ENCODE measurements at regions not wholly inside any gene's neighbourhood (a gene's known extent, or its start where the extent isn't known, plus 50 kb on each side); places are given as distances from the start of the nearest gene placed in this dataset.

DNA sequence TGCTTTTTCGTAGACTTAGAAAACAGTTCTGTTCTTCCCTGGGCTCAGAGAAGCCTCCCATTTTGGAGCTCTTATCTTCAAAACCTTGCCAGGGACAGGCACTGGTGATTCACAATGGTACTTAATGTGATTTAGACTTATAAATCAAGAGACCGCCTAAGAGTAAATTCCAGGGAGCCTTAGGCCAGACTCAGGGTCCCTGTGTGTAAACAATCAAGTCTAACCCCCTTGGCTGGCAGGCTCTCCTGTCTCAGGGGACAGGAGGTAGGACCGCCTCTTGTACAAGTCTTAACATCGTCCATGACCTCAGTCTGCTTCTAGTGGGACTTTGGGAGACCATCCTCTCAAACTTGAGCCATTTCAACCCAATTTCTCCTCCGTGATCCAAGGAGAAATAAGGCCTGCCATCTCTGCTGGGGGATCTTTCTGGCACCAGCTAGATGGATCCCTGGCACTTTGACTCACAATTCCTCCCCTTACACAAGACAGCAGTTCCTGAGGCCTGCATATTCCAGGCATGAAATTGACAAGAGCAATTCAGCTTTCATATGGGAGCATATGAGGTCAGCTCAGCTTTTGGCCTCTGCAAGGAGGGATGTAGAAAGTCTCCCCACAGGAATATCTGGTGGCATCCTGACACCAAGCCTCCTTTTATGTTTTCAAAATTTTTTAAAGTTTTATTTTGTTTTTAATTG lies 487.0 kb downstream of the TNS1 start:
- H3K27ac Mint-ChIP-seq, result no peak overlapping the region
- H3K27me3 Mint-ChIP-seq (ENCODE audit: low read depth in 3 of 3), result peaks cover 0 to 3% (median 3%) of the 10 kb centered on the region in 3 donors
- no peak for DNase-seq
- H3K36me3 Mint-ChIP-seq, result no peaks in the 10 kb centered on the region
- no peak overlapping the region for H3K4me3 Mint-ChIP-seq
- no peaks in the 10 kb centered on the region for H3K9me3 Mint-ChIP-seq
- H3K4me1 Mint-ChIP-seq, result no peaks in the 10 kb centered on the region

DNA sequence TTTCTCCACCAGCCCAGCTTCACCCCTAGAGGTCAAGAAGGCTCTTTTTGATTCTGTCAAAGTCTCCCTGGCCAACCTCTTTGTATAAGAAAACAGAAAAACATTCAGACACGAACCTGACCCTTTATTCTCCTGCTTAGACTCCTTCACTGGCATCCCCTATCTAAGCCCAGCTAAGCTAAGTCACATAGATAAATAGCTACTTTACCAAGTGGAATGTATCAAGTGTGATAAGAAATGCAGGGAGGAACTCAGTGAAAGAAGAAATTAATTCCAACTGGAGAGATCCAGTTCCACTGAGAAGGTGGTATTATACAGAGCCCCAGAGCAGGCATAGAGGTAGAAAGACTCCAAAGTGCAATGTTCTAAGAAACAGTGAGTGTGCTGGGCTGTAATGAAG lies 489.5 kb downstream of the TNS1 start:
- Mint-ChIP-seq H3K36me3 (no peaks in the 10 kb centered on the region), H3K4me1 (no peaks in the 10 kb centered on the region), H3K9me3 (no peaks in the 10 kb centered on the region), H3K27me3 (ENCODE audit: low read depth in 3 of 3) (peaks cover 0 to 6% (median 3%) of the 10 kb centered on the region in 3 donors), H3K27ac (no peak overlapping the region), H3K4me3 (no peak overlapping the region)
- no peak for DNase-seq

DNA sequence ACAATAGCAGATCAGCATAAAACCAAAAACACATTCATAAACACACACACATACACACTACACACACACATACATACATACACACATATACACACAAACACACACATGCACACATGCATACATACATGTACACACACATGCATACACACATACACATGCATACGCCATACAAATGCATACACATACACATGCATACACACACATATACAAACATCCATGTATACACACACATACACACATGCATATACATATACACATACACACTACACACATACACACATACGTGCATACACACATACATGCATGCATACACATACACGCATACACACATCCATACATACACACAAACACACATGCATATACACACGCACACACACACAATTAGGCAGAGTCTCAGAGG lies 490.1 kb downstream of the TNS1 start:
- Mint-ChIP-seq H3K9me3 (no peaks in the 10 kb centered on the region), H3K27me3 (ENCODE audit: low read depth in 3 of 3) (peaks cover 0 to 6% (median under 1%) of the 10 kb centered on the region in 3 donors), H3K4me3 (no peak overlapping the region), H3K4me1 (no peaks in the 10 kb centered on the region), H3K36me3 (no peaks in the 10 kb centered on the region), H3K27ac (no peak overlapping the region)
- DNase-seq, result no peak

DNA sequence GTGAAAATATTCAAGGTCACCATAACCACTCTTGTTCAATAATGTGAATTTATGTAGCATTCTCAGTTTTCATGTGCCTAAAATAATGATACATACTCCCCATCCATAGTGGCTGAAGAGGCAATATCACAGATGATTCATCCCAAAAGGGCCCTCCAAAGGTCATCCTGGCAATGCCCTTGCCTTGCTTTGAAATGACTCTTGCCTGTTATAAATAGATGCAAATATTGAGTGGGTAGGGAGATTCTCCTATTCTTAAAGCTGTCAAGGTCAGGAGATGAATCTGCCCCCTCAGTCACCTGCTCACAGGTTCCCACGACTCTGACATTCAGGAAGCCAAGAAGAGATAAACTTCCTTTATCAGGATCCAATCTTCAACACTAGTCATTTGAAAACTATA lies 490.5 kb downstream of the TNS1 start:
- peaks cover 0 to 6% (median 0%) of the 10 kb centered on the region in 3 donors for H3K27me3 Mint-ChIP-seq (ENCODE audit: low read depth in 3 of 3)
- no peaks in the 10 kb centered on the region for H3K4me1 Mint-ChIP-seq
- no peaks in the 10 kb centered on the region for H3K36me3 Mint-ChIP-seq
- no peaks in the 10 kb centered on the region for H3K9me3 Mint-ChIP-seq
- DNase-seq, result no peak
- H3K27ac Mint-ChIP-seq, result no peak overlapping the region
- no peak overlapping the region for H3K4me3 Mint-ChIP-seq

DNA sequence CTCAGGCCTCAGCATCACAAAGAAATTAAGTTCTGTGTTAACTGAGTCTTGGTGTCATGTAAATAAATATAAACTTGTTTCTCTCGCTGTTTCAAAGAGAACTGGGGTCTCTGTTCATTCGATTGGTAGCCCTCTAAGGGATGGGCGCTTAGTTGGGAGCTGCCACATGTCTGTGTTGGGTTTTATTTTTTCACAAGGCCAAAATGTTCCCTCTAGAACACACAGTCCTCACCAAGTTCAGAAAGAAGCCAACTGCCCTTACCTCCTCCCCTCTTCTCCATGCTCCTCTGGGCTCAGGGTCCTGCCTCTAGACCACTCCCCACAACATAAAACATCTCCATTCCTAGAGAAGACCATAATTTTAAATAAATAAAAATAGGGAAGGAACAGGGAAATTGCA lies 490.9 kb downstream of the TNS1 start:
- Mint-ChIP-seq H3K9me3 (no peaks in the 10 kb centered on the region), H3K27ac (no peak overlapping the region), H3K4me3 (no peak overlapping the region), H3K4me1 (no peaks in the 10 kb centered on the region), H3K27me3 (ENCODE audit: low read depth in 3 of 3) (peaks cover 0 to 6% (median 0%) of the 10 kb centered on the region in 3 donors), H3K36me3 (no peaks in the 10 kb centered on the region)
- DNase-seq, result no peak

DNA sequence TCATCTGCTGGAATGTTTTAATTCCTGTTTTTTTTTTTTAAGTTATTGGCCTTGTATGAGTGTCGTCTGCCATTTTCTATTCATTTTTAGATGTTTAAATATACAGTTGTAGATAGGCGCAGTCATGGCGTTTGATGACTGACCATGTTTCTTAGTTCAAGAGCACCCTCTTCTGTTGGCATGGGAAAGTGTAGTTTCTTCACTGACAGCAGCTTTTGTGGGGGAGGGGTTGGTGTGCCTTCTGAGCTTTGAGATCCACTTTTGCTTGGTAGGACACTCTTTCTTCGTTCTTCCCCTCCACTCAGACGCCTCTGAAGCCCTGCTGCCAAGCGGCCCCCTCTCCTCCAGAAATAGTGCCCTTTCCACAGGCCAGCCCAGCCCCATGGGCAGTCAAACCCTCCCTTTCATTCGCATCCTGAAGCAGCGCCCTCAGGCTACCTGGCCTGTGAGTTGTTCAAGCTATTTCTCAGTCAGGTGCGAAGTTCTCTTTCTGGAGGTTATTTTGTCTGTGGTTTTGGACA lies 492.0 kb downstream of the TNS1 start:
- H3K27ac Mint-ChIP-seq, result no peak overlapping the region
- H3K9me3 Mint-ChIP-seq, result no peaks in the 10 kb centered on the region
- H3K4me3 Mint-ChIP-seq, result no peak overlapping the region
- DNase-seq, result peak; percentile 22 to 56 (median 38)
- peaks cover 0 to 6% (median 0%) of the 10 kb centered on the region in 3 donors for H3K27me3 Mint-ChIP-seq (ENCODE audit: low read depth in 3 of 3)
- H3K4me1 Mint-ChIP-seq, result no peaks in the 10 kb centered on the region
- no peaks in the 10 kb centered on the region for H3K36me3 Mint-ChIP-seq

DNA sequence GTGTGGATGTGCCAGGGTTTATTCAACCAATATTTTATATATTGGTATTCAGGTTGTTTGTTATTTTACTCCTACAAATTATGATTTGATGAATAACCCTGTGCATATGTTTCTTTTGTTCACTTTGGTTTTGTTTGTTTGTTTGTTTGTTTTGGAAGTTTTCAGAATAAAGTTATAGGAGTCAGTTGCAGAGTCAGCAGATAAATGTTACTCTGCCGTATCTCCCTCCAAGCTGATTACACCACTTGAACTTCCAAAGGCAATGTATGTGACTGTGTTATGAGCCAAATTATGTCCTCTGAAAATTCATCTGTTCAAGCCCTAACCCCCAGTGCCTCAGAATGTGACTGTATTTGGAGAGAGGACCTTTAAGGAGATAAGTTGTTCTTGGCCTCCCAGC lies 497.5 kb downstream of the TNS1 start:
- Mint-ChIP-seq H3K4me3 (no peak overlapping the region), H3K27ac (no peak overlapping the region), H3K9me3 (no peaks in the 10 kb centered on the region), H3K36me3 (no peaks in the 10 kb centered on the region), H3K27me3 (ENCODE audit: low read depth in 3 of 3) (peaks cover 2 to 8% (median 4%) of the 10 kb centered on the region in 3 donors), H3K4me1 (no peaks in the 10 kb centered on the region)
- DNase-seq, result no peak

DNA sequence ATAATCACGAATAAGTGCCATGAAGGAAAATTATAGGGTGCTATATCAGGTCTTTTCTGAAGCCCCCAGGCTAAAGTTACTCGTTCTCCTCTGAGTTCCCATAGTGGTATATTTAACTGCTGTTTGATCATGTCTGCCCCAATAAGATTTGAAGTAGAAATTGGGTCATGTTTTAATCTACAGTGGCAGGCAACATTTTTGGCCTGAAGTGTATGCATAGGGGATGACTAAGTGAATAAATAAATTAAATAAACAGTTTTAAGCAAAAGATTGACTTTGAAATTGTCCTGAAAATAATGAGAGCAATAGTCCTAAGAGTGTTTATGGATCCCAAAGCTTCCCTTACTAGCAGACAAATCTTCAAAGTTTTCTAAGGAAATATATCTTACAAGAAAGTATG lies 500.9 kb downstream of the TNS1 start:
- Mint-ChIP-seq H3K27me3 (ENCODE audit: low read depth in 3 of 3) (peaks cover 2 to 8% (median 4%) of the 10 kb centered on the region in 3 donors), H3K4me3 (no peak overlapping the region), H3K9me3 (no peaks in the 10 kb centered on the region), H3K4me1 (no peaks in the 10 kb centered on the region), H3K27ac (no peak overlapping the region), H3K36me3 (peaks cover 0 to 3% (median 0%) of the 10 kb centered on the region in 3 donors)
- DNase-seq, result no peak

DNA sequence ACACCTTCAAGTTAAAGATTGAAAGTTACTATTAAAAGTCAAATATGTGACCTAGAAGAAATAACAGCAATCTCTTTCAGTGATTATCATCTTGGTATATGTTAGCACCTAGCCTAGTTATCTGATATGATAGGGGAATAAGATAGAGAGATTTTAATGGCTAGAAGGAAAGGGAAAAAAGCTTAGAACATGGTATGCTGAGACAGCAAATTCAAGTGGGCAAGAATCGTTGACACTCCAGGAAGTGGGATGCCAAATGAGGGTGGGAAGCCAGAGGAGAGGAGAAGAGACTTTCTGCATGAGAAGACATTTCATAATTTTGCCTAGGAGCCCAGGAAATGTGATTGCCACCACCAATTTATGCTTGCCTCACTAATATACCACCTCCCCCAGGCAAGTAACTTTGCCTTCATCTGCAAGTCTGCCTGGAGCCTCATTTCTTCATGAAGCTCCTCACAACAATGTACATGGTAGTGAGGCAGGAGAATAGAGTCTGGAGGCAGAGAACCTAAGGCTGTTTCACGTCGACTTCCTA lies 504.9 kb downstream of the TNS1 start:
- Mint-ChIP-seq H3K4me1 (no peaks in the 10 kb centered on the region), H3K27ac (no peak overlapping the region), H3K36me3 (peaks cover 0 to 3% (median 0%) of the 10 kb centered on the region in 3 donors), H3K9me3 (peaks cover 0 to 4% (median 0%) of the 10 kb centered on the region in 6 donors), H3K4me3 (no peak overlapping the region), H3K27me3 (ENCODE audit: low read depth in 3 of 3) (peaks cover 0 to 18% (median 4%) of the 10 kb centered on the region in 3 donors)
- DNase-seq, result no peak

DNA sequence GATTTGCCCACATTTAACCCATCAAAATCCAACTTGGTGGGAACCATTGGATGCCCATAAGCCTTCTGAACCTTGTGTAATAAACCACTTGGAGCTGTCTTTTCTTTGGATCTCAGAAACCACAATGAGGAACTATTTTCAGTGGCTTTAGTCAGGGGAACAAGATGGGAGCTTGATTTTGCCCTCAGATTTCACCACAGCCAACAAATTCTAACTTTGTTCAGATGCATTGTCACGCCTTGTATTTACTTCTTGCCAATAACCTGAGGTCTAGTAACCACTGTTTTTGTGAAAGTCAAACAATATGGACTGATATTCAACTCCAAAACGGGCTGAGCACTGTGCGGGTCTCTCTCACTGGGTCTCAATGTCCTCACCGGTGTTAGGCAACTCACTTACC lies 508.2 kb downstream of the TNS1 start:
- H3K9me3 Mint-ChIP-seq, result peaks cover 0 to 4% (median 0%) of the 10 kb centered on the region in 6 donors
- no peak overlapping the region for H3K4me3 Mint-ChIP-seq
- peaks cover 0 to 12% (median 4%) of the 10 kb centered on the region in 3 donors for H3K27me3 Mint-ChIP-seq (ENCODE audit: low read depth in 3 of 3)

DNA sequence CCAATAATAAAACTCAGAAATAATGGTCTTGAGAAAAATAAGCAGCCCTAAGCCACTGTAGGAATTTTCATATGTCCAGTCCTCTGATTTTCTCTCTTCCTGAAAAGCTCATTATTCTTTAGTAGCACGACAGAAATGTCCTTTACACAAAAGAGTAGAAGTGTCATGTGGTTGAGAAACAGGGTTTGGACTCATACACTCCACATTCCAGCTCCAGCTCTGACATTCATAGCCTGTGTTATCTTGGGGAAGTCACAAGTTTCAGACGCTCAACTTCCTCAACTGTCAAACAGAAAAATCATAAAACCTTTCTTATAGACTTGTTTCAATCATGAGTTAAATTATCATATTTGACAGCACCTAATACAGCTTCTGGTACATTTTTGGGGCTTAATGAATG lies 511.5 kb downstream of the TNS1 start:
- no peaks in the 10 kb centered on the region for H3K4me1 Mint-ChIP-seq
- no peak overlapping the region for H3K4me3 Mint-ChIP-seq
- DNase-seq, result no peak
- H3K27ac Mint-ChIP-seq, result no peak overlapping the region
- no peaks in the 10 kb centered on the region for H3K36me3 Mint-ChIP-seq
- peaks cover 0 to 12% (median 4%) of the 10 kb centered on the region in 3 donors for H3K27me3 Mint-ChIP-seq (ENCODE audit: low read depth in 3 of 3)
- peaks cover 0 to 4% (median 0%) of the 10 kb centered on the region in 6 donors for H3K9me3 Mint-ChIP-seq

More for the DNA sequence above, 508.2 kb downstream of the TNS1 start:
- Mint-ChIP-seq H3K27ac (no peak overlapping the region), H3K4me1 (no peaks in the 10 kb centered on the region), H3K36me3 (peaks cover 0 to 3% (median 0%) of the 10 kb centered on the region in 3 donors)
- DNase-seq, result no peak

DNA sequence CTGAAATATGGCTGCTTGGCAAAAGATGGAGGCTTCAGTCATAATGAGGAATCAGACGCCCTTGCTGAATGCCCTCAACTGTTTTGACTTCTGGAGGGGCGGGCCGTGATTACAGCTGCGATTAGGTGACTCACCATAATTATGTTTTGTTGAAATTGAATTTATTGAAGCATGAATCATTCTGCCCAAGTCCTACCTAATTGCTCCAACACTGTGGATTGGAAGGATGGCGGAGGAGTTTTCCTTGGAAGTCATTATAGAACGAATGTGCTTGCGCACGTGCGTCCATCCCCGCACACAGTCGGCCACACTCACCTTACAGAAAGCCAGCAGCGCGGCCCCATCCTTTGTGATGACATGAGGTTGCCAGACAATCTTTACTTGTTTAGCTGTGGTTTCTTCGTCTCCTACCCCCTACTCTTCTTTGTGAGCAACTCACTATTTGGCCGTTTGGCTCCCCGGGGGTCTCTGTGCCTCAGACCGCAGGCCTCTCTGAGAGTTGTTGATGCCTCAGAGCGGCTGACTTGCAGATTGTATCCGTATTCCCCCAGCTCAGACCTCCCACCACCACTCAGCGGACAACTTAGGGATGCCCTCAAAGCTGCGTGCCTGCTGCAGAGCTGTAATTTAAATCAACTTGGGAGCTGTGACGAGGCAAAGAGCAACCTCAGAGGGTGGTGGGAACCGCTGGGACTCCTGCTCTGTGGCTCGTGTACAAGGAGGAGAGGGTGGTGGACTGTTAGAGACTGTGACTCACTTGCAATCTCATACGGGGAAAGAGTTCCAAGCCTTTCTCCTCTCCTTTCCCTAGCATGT lies 513.4 kb downstream of the TNS1 start:
- Mint-ChIP-seq H3K4me1 (no peaks in the 10 kb centered on the region), H3K27me3 (ENCODE audit: low read depth in 3 of 3) (peaks cover 0 to 11% (median 6%) of the 10 kb centered on the region in 3 donors), H3K27ac (no peak overlapping the region)

DNA sequence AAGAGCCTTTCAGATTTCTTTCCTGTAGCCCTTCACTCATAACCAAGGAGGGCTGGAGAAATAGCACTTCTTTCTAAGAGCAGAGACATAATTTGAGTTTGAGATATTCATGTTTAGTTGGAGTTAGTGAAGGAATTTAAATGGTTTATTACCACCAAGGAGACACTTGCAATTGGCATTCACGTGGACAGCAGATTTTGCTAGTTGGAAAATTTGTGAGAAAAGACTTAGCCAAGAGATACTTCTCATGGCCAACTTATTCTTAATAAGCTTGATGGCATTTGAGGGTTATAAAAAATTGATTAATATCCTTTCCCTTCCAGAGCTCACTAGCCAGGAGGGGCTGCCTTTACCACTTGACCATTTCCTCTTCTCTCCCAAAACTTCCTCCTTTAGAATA lies 518.7 kb downstream of the TNS1 start:
- peaks cover 3 to 15% (median 4%) of the 10 kb centered on the region in 3 donors for H3K27me3 Mint-ChIP-seq (ENCODE audit: low read depth in 3 of 3)
- no peaks in the 10 kb centered on the region for H3K4me1 Mint-ChIP-seq
- DNase-seq, result no peak

More for the DNA sequence above, 513.4 kb downstream of the TNS1 start:
- peaks cover 0 to 4% (median 0%) of the 10 kb centered on the region in 6 donors for H3K9me3 Mint-ChIP-seq
- no peaks in the 10 kb centered on the region for H3K36me3 Mint-ChIP-seq
- no peak overlapping the region for H3K4me3 Mint-ChIP-seq
- DNase-seq, result no peak

More for the DNA sequence above, 518.7 kb downstream of the TNS1 start:
- Mint-ChIP-seq H3K4me3 (no peak overlapping the region), H3K36me3 (no peaks in the 10 kb centered on the region), H3K27ac (no peak overlapping the region), H3K9me3 (peaks cover 0 to 3% (median 0%) of the 10 kb centered on the region in 6 donors)
